ENCODE measurements at regions not wholly inside any gene's neighbourhood (a gene's known extent, or its start where the extent isn't known, plus 50 kb on each side); places are given as distances from the start of the nearest gene placed in this dataset.

DNA sequence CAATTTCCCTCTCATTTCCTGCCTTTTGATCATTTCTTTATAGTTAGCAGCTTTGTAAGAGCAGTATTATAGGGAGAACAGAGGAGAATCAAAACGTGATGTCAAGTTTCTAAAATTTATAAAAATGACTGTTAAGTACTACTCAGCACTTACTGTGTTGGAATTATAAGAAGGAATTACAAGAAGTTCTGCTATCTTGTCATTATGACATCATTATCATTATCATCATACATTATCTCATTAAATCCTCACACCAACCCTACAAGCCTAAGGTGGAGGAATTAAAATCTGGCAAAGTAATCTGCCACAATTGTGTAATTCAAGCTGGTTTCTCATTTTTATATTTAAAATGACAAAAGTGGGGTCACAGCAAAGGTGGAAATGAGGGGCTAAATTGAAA lies 316.2 kb upstream of the CD180 start:
- TF ChIP-seq TAF1 (IDR thresholded peaks at IDR 0.05; ENCODE audit: borderline replicate concordance, low read depth, low read length), result no peak
- TF ChIP-seq POLR2A (IDR thresholded peaks at IDR 0.05; ENCODE audit: low read depth, low read length), result no peak
